ENCODE measurements at regions not wholly inside any gene's neighbourhood (a gene's known extent, or its start where the extent isn't known, plus 50 kb on each side); places are given as distances from the start of the nearest gene placed in this dataset.

- TF ChIP-seq, protein P1, sequence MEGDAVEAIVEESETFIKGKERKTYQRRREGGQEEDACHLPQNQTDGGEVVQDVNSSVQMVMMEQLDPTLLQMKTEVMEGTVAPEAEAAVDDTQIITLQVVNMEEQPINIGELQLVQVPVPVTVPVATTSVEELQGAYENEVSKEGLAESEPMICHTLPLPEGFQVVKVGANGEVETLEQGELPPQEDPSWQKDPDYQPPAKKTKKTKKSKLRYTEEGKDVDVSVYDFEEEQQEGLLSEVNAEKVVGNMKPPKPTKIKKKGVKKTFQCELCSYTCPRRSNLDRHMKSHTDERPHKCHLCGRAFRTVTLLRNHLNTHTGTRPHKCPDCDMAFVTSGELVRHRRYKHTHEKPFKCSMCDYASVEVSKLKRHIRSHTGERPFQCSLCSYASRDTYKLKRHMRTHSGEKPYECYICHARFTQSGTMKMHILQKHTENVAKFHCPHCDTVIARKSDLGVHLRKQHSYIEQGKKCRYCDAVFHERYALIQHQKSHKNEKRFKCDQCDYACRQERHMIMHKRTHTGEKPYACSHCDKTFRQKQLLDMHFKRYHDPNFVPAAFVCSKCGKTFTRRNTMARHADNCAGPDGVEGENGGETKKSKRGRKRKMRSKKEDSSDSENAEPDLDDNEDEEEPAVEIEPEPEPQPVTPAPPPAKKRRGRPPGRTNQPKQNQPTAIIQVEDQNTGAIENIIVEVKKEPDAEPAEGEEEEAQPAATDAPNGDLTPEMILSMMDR (IDR thresholded peaks at IDR 0.05; ENCODE audit: partially characterized antibody, unreplicated experiment), result no peak
- no peaks in the 10 kb centered on the region for H3K4me1 Mint-ChIP-seq (ENCODE audit: low read depth, unreplicated experiment)
- H3K27ac Mint-ChIP-seq (ENCODE audit: unreplicated experiment), result no peak overlapping the region
- no peaks in the 10 kb centered on the region for H3K36me3 Mint-ChIP-seq (ENCODE audit: unreplicated experiment)
- H3K4me3 Mint-ChIP-seq (ENCODE audit: unreplicated experiment), result no peak overlapping the region
- no peak for DNase-seq
- no peaks in the 10 kb centered on the region for H3K9me3 Mint-ChIP-seq (ENCODE audit: unreplicated experiment)
- H3K27me3 Mint-ChIP-seq (ENCODE audit: unreplicated experiment), result no peaks in the 10 kb centered on the region
Measured at GRCh38 chr18:43879415-43879814, 602.1 kb upstream of the SYT4 start.

DNA sequence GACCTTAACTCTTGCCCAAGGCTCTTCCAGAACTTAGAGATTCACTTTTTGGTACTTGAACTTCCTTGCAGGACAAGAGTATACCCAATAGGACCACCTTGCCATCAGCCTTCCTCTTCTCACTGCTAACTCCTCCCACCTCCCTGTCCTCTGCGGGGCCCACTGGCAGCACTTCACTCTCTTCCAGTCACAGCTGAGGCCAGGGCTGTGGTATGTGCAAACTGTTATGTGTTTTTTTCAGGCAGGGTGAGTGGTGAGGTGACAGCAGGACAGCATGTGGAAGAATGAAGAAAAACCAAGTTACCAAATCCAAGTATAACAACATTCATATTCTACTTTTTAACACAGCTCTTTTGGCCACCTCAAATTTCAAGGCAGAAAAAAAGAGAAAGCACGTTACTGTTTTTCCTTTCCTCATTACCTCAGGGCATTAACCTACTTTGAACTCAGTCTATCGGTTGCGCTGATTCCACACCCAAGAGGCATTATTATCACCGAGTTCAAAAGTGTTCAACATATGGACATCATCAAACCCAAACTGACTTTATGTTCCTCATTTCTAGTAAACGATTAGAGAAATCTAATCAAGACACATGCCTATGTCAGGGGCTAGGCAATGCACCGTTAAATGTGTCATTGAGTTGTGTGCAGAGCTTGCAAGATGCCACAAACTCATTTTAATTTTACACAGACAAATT lies 605.2 kb upstream of the SYT4 start:
- DNase-seq, result no peak
- Mint-ChIP-seq H3K27me3 (ENCODE audit: unreplicated experiment) (no peaks in the 10 kb centered on the region), H3K4me1 (ENCODE audit: low read depth, unreplicated experiment) (no peaks in the 10 kb centered on the region), H3K9me3 (ENCODE audit: unreplicated experiment) (no peaks in the 10 kb centered on the region), H3K27ac (ENCODE audit: unreplicated experiment) (no peak overlapping the region), H3K36me3 (ENCODE audit: unreplicated experiment) (no peaks in the 10 kb centered on the region), H3K4me3 (ENCODE audit: unreplicated experiment) (no peak overlapping the region)
- TF ChIP-seq, protein P1 (IDR thresholded peaks at IDR 0.05; ENCODE audit: partially characterized antibody, unreplicated experiment), result no peak

GRCh38 chr18:43883886-43884285 lies 606.6 kb upstream of the SYT4 start:
- H3K4me1 Mint-ChIP-seq (ENCODE audit: low read depth, unreplicated experiment), result no peaks in the 10 kb centered on the region
- H3K27me3 Mint-ChIP-seq (ENCODE audit: unreplicated experiment), result no peaks in the 10 kb centered on the region
- H3K27ac Mint-ChIP-seq (ENCODE audit: unreplicated experiment), result no peak overlapping the region
- no peaks in the 10 kb centered on the region for H3K9me3 Mint-ChIP-seq (ENCODE audit: unreplicated experiment)
- no peaks in the 10 kb centered on the region for H3K36me3 Mint-ChIP-seq (ENCODE audit: unreplicated experiment)
- DNase-seq, result no peak
- TF ChIP-seq, protein P1 (IDR thresholded peaks at IDR 0.05; ENCODE audit: partially characterized antibody, unreplicated experiment), result no peak
- no peak overlapping the region for H3K4me3 Mint-ChIP-seq (ENCODE audit: unreplicated experiment)

- TF ChIP-seq, protein P1 (IDR thresholded peaks at IDR 0.05; ENCODE audit: partially characterized antibody, unreplicated experiment), result no peak
- Mint-ChIP-seq H3K4me1 (ENCODE audit: low read depth, unreplicated experiment) (no peaks in the 10 kb centered on the region), H3K9me3 (ENCODE audit: unreplicated experiment) (no peaks in the 10 kb centered on the region), H3K36me3 (ENCODE audit: unreplicated experiment) (no peaks in the 10 kb centered on the region), H3K27ac (ENCODE audit: unreplicated experiment) (no peak overlapping the region), H3K4me3 (ENCODE audit: unreplicated experiment) (no peak overlapping the region), H3K27me3 (ENCODE audit: unreplicated experiment) (no peaks in the 10 kb centered on the region)
- no peak for DNase-seq
Measured at GRCh38 chr18:43886341-43886740, 609.1 kb upstream of the SYT4 start.

DNA sequence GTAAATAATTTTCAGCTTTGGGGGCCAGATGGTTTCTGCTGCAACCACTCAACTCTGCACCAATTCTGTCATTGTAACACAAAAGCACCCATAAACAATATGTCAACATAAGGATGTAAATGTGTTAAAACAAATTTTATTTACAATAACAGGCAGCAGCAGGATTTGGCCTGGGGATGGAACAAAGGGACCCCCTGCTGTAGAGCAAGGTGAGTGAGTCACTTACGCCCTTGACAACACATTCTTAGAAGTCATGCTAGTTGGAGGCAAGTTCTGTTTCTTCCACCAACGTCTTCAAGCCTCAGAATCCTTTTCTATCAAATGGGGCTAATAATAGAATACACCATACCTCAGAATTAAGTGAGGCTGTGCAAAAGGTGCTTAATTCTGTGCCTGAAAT lies 610.2 kb upstream of the SYT4 start:
- Mint-ChIP-seq H3K27me3 (ENCODE audit: unreplicated experiment) (no peaks in the 10 kb centered on the region), H3K4me1 (ENCODE audit: low read depth, unreplicated experiment) (no peaks in the 10 kb centered on the region), H3K9me3 (ENCODE audit: unreplicated experiment) (no peaks in the 10 kb centered on the region), H3K27ac (ENCODE audit: unreplicated experiment) (no peak overlapping the region), H3K4me3 (ENCODE audit: unreplicated experiment) (no peak overlapping the region), H3K36me3 (ENCODE audit: unreplicated experiment) (no peaks in the 10 kb centered on the region)
- TF ChIP-seq, protein P1 (IDR thresholded peaks at IDR 0.05; ENCODE audit: partially characterized antibody, unreplicated experiment), result no peak
- no peak for DNase-seq

Data from glutamatergic neuron (in vitro differentiated cells).